SHP77 treated with DMSO at 0.1 percent for 48 hours (cell line): ENCODE measurements at regions not wholly inside any gene's neighbourhood (a gene's known extent, or its start where the extent isn't known, plus 50 kb on each side); places are given as distances from the start of the nearest gene placed in this dataset.
"Not testable (repeated sequence)": the region's sequence is repeated elsewhere in the genome, so short reads cannot be mapped to it uniquely, and the experiment has no call there.

Experiments used
- DNase-seq: peaks from one replicate; lab custom pipeline; 2025; lab: John Stamatoyannopoulos, UW

DNA sequence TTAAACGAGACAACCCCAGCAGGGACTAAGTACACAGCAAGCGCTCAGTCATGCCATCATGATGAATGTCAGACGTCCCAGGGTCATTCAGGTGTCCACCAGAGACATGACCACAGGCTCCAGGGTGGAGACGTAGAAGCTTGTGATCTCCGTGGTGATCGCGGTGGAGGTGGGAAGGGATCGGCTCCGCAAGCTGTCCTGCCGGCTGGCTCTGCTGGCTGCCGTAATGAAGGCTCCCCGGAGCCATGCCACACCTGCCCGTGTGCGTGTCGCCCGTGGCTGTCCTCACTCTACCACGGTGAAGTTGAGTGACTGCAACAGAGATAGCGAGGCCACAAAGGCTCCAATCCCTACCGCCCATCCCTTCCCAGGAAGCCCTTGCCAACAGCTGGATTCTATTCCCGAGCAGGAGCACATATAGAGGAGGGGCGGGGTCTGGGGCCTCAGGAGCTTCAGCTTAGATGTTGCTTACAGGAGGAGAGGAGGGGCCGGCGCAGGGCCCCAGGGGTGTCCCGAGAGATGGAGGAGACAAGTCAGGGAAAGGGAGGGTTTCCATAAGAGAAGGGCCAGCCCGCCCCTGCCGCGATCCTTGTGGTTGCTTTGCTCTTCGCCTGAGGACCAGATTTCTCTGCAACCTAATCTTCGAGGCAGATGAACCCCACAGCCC lies 332.6 kb upstream of the SFSWAP start:
- DNase-seq = no peak

- DNase-seq = no peak
Measured at GRCh38 chr12:131378861-131379665, 331.8 kb upstream of the SFSWAP start.

GRCh38 chr12:131379738-131380137 lies 331.2 kb upstream of the SFSWAP start:
- DNase-seq = no peak

- DNase-seq = no peak
Measured at GRCh38 chr12:131380220-131380964, 330.5 kb upstream of the SFSWAP start.

GRCh38 chr12:131380965-131381705 lies 329.8 kb upstream of the SFSWAP start:
- no peak for DNase-seq

DNA sequence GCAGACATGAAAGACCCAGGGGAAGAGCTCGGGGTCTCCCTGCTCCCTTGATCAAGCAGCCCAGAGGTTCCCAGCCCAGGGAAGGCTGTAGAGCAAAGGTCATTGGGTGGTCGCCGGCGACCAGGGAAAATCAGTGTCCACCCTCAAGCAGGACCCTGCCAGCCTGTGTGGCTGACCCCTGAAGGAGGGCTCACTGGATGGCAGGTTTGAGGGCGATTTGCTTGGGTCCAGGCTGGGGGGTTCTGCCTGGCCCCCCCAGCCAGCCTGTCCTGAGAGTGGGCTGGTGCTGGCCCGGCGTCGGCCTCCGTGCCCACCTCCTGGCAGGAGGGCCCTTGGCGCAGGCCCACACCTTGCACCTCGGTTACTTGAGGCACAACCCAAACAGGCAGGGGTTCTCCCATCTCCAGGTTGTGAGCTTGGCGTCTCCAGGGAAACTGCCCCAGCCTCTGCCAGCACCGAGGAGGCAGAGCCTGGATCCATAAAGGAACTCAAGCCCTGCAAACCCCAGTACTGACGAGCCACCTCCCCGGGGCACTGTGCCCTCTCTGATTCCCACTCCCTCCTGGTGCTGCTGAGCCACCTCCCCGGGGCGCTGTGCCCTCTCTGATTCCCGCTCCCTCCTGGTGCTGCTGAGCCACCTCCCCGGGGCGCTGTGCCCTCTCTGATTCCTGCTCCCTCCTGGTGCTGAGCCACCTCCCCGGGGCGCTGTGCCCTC lies 329.0 kb upstream of the SFSWAP start:
- DNase-seq = no peak

GRCh38 chr12:131383291-131383690 lies 327.6 kb upstream of the SFSWAP start:
- DNase-seq = no peak

DNA sequence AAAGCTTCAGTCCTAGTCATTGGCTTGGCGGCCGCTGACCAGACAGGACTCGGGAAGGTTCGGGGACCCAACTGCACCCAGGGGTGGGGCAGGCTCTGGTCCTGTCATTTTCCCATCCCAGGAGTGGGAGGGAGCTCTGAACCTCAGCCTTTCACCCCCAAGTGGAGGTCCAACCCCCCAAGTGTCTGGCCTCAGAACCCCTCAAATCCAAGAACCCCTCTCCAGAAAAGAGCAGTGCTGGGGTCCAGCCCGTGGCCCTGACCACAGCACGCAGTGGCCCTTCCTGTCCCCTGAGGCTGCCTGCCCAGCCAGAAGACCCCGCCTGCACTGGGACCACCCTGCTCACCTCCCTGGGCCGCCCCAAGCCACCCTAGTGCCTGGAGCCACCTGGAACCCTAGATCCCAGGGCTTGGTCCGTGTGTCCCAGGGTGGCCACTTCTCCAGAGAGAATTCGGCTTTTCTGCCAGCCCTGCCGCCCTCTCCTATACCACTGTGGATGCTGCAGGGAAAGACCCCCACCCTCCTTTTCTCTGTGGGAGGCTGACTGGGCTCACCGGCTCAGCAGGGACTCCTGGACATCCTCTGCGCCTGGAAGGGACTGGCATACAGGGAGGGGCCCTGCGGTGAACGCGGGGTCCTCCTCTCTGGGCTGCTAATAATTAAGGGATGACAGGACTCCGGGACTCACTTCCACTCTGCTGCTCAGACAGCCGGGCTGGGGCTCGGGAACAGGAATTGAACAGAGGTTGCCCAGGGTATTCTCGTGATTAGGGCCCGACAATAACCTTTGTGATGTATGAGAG lies 326.9 kb upstream of the SFSWAP start:
- DNase-seq = no peak

GRCh38 chr12:131384544-131384855 lies 326.4 kb upstream of the SFSWAP start:
- DNase-seq = no peak

DNA sequence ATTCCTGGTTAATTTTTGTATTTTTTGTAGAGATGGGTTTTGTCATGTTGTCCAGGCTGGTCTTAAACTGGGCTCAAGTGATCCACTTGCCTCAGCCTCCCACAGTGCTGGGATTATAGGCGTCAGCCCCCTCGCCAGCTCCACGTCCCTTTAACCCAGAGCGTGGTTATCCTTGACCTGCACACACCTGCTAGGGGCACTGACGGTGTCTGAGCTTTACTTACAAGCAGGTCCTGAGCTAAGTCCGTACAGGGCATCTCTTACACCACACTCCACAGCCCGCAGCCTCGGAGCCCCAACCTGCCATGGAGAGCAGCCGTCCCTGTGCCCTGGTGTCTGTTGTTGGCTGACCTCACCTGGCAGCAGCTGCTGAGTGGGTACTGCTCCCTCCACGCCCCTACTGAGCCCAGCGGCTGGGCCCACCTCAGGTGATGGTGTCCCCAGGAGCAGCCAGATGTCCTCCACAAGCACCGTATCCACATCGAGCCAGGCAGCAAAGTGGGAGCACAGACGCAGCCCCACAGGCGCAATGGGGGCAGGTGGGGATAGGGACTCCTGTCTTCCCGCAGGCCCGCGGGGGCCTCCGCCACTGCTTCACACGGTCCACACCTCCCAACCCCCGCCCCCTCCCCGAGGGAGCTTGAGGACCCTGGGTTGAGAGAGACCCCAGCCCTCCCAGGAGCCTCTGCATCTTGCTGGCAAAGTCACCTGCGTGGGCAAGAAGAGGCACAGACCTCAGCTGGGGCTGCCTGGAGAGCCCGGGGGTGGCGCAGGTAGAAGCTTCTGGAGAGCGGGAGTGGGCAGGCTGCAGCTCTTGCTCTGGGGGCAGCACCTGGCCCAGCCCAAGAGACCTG lies 325.4 kb upstream of the SFSWAP start:
- no peak for DNase-seq

GRCh38 chr12:131386167-131386521 lies 324.7 kb upstream of the SFSWAP start:
- no peak for DNase-seq

DNA sequence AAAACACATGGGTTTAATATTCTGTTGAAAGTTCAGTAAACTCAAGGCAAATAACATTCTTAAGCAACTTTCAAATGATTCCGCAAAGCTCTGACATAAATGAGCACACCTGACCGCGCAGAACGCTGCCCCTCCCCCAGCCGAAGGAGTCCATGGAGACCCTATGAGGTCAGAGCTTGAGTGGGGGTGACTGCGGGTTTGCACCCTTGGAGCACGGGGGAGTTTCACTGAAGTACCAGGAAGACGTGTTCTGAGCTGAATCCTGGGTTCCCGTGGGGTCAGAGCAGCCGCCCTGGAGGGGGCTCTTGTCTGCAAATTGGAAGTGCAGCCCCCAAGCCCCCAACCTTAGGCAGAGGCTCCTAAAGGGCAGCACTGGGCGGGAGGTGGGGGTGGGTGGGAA lies 324.1 kb upstream of the SFSWAP start:
- no peak for DNase-seq

DNA sequence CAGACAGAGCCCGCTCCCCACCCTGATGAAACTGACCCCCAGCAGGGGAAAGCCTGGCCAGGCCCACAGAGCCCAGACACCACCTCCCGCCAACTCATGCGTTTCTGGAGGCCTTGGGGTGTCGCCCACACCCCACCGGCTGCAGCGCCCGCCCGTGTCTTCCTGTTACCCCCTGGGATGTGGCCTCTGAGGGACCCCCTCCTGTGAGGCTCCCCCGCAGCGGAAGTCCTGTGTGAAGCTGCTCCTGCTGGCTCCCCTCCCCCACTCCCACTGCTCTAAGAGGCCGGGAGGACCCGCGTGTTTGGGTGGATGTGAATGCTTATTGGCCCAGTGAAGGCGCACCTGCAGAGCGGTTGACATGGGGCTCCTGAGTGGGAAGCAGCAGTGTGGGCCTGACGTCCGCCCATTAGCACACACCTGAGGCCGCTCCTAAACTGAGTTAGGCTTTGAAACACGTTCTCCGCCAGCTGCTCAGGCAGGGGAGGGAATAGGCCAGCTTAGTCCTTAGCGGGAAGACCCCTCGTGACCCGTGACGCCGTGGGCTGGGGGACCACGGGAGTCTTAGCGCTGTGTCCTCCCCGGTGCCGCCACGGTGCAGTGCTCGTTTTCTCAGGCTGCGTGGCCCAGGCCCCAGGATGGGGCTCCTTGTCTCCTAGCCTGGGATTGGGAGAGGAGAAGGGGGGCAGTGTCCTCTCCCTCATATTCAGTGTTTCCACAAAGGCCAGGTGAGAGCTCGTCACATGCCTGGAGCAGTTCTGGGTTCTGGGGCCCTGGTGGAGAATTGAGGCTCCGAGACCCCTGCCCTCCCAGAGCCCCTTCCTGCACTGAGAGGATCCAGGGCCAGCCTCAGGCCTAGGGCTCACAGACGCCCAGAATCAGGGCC lies 323.4 kb upstream of the SFSWAP start:
- no peak for DNase-seq

- not testable (repeated sequence) for DNase-seq
Measured at GRCh38 chr12:131388164-131389053, 322.5 kb upstream of the SFSWAP start.

DNA sequence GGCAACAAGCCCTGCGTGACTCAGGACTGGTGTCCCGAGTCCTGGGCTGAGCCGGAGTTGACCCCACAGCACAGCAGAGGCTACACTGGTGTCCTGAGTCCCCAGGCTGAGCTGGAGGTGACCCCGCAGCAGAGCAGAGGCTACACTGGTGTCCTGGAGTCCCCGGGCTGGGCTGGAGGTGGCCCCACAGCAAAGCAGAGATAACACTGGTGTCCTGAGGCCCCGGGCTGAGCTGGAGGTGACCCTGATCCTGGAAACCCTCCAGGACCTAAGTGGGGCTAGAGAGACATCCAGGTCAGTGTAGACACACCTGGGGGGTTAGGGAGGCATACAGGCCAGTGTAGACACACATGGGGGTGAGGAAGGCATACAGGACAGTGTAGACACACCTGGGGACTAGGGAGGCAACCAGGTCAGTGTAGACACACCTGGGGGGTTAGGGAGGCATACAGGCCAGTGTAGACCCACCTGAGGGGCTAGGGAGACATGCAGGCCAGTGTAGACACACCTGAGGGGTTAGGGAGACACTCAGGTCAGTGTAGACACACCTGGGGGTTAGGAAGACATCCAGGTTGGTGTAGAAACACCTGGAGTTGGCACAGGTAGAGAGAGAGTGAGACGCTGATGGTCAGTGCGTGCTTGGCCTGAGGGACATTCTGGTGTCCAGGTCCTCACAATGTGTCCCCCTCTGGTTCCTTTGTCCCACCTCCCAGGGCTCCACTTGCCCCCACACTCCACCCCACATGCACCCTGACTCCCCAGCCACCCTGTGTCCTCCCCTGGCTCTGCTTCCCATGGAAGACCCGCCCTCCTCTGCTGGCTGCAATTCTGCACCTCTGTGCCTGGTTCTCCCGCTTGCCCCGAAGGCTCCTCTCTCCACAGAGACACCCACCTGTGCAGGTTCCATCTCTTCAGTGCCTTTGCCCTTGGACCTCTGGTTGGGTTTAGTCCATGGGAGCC lies 321.6 kb upstream of the SFSWAP start:
- DNase-seq = no peak

GRCh38 chr12:131390412-131391334 lies 320.2 kb upstream of the SFSWAP start:
- DNase-seq = no peak
